Gastroesophageal sphincter (tissue), 3 donors: ENCODE measurements at regions not wholly inside any gene's neighbourhood (a gene's known extent, or its start where the extent isn't known, plus 50 kb on each side); places are given as distances from the start of the nearest gene placed in this dataset.

Source experiments
- CTCF ChIP-seq, 4 experiments: fragments of 200-600 bp in 2 of 4; fragments of 450-650 bp in 2 of 4; sonication (generic) in 1 of 4; IDR thresholded peaks; one replicate each; pipeline ENCODE4 v1.5.1; 2017 to 2019; ENCODE audit warnings: antibody characterized with exemption in 4 of 4, mild to moderate bottlenecking in 2 of 4, moderate library complexity in 2 of 4
- EP300 ChIP-seq: sonication (generic); formaldehyde crosslinking; IDR thresholded peaks from one replicate; pipeline ENCODE4 v1.6.1; 2017; ENCODE audit warnings: antibody characterized with exemption, mild to moderate bottlenecking
- POLR2A ChIP-seq, 2 donors: fragments of 450-650 bp; IDR thresholded peaks; one replicate each; pipeline ENCODE4 v1.6.1; 2017; ENCODE audit warnings: antibody characterized with exemption in 2 of 2, mild to moderate bottlenecking in 2 of 2, moderate library complexity in 1 of 2
- POLR2AphosphoS5 ChIP-seq: sonication (generic); formaldehyde crosslinking; IDR thresholded peaks from one replicate; pipeline ENCODE4 v1.6.1; 2017; ENCODE audit warnings: antibody characterized with exemption

GRCh38 chr3:6542795-6543194 lies 318.1 kb upstream of the GRM7 start:
- TF ChIP-seq CTCF (IDR thresholded peaks at IDR 0.05) (no peak), EP300 (no peak), POLR2A (IDR thresholded peaks at IDR 0.05) (no peak), POLR2AphosphoS5 (no peak)
